HEK293 (cell line): ENCODE measurements at regions not wholly inside any gene's neighbourhood (a gene's known extent, or its start where the extent isn't known, plus 50 kb on each side); places are given as distances from the start of the nearest gene placed in this dataset.

Experiments
- SP2 ChIP-seq: fragments of 450-650 bp; formaldehyde crosslinking; IDR thresholded peaks from 2 replicates; pipeline ENCODE4 v1.5.1; 2016; ENCODE audit warnings: missing biosample characterization, missing genetic modification characterization
- YY1 ChIP-seq: fragments of 450-650 bp; formaldehyde crosslinking; IDR thresholded peaks from 2 replicates; pipeline ENCODE4 v1.5.1; 2018; ENCODE audit warnings: missing biosample characterization, missing genetic modification characterization
- ZNF174 ChIP-seq: fragments of 450-650 bp; formaldehyde crosslinking; IDR thresholded peaks from 2 replicates; pipeline ENCODE4 v1.5.0; 2017; ENCODE audit warnings: missing biosample characterization, mild to moderate bottlenecking, missing genetic modification characterization
- ZNF670 ChIP-seq: fragments of 450-650 bp; formaldehyde crosslinking; IDR thresholded peaks from 2 replicates; pipeline ENCODE4 v1.5.1; 2016; ENCODE audit warnings: missing biosample characterization, missing genetic modification characterization, low read depth
- ZNF76 ChIP-seq: fragments of 450-650 bp; formaldehyde crosslinking; IDR thresholded peaks from 2 replicates; pipeline ENCODE4; 2016; ENCODE audit warnings: low read depth, missing biosample characterization, missing genetic modification characterization, borderline replicate concordance
- TF ChIP-seq, protein P1 (sequence below): fragments of 450-650 bp; formaldehyde crosslinking; IDR thresholded peaks from 2 replicates; pipeline ENCODE4 v1.5.1; 2016; ENCODE audit warnings: missing biosample characterization, missing genetic modification characterization
- TF ChIP-seq, protein P2 (sequence below): fragments of 450-650 bp; formaldehyde crosslinking; IDR thresholded peaks from 2 replicates; pipeline ENCODE4 v1.5.1; 2016; ENCODE audit warnings: missing biosample characterization, missing genetic modification characterization
- TF ChIP-seq, protein P3 (sequence below): fragments of 450-650 bp; formaldehyde crosslinking; IDR thresholded peaks from 2 replicates; pipeline ENCODE4 v1.5.1; 2016; ENCODE audit warnings: missing biosample characterization, missing genetic modification characterization
- TF ChIP-seq, protein P4 (sequence below): sonication (generic); formaldehyde crosslinking; IDR thresholded peaks from 2 replicates; pipeline ENCODE4 v1.8.1; 2022; ENCODE audit warnings: mild to moderate bottlenecking, moderate library complexity, missing genetic modification reagents
- TF ChIP-seq, protein P5 (sequence below): fragments of 450-650 bp; formaldehyde crosslinking; IDR thresholded peaks from 2 replicates; pipeline ENCODE4 v1.5.1; 2016; ENCODE audit warnings: missing biosample characterization, missing genetic modification characterization

DNA sequence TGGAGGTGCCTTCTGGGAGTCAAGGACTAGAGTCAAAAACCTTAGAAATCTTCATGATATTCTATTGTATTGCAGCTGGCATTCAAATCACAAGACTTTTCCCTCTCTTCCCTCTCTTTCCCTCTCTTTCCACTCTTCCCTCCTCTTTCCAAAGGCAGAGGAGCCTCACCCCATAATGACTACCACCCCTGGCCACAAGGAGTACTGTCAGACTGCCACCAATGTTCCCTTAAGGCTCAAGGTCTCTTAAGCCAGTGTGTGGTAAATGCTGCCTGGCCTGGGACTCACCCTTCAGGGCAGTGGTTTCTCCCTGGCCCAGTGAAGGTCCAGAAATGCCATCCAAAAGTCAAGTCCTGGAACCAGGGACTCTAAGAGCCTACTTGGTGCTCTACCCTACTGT lies 605.9 kb upstream of the PKDCC start:
- TF ChIP-seq, protein P1, sequence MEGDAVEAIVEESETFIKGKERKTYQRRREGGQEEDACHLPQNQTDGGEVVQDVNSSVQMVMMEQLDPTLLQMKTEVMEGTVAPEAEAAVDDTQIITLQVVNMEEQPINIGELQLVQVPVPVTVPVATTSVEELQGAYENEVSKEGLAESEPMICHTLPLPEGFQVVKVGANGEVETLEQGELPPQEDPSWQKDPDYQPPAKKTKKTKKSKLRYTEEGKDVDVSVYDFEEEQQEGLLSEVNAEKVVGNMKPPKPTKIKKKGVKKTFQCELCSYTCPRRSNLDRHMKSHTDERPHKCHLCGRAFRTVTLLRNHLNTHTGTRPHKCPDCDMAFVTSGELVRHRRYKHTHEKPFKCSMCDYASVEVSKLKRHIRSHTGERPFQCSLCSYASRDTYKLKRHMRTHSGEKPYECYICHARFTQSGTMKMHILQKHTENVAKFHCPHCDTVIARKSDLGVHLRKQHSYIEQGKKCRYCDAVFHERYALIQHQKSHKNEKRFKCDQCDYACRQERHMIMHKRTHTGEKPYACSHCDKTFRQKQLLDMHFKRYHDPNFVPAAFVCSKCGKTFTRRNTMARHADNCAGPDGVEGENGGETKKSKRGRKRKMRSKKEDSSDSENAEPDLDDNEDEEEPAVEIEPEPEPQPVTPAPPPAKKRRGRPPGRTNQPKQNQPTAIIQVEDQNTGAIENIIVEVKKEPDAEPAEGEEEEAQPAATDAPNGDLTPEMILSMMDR (tag by site-specific recombination), result no peak
- TF ChIP-seq, protein P2, sequence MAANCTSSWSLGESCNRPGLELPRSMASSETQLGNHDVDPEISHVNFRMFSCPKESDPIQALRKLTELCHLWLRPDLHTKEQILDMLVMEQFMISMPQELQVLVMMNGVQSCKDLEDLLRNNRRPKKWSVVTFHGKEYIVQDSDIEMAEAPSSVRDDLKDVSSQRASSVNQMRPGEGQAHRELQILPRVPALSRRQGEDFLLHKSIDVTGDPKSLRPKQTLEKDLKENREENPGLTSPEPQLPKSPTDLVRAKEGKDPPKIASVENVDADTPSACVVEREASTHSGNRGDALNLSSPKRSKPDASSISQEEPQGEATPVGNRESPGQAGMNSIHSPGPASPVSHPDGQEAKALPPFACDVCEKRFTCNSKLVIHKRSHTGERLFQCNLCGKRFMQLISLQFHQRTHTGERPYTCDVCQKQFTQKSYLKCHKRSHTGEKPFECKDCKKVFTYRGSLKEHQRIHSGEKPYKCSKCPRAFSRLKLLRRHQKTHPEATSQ (tag by site-specific recombination), result no peak
- TF ChIP-seq, protein P3, sequence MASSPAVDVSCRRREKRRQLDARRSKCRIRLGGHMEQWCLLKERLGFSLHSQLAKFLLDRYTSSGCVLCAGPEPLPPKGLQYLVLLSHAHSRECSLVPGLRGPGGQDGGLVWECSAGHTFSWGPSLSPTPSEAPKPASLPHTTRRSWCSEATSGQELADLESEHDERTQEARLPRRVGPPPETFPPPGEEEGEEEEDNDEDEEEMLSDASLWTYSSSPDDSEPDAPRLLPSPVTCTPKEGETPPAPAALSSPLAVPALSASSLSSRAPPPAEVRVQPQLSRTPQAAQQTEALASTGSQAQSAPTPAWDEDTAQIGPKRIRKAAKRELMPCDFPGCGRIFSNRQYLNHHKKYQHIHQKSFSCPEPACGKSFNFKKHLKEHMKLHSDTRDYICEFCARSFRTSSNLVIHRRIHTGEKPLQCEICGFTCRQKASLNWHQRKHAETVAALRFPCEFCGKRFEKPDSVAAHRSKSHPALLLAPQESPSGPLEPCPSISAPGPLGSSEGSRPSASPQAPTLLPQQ, result no peak
- TF ChIP-seq, protein P4, sequence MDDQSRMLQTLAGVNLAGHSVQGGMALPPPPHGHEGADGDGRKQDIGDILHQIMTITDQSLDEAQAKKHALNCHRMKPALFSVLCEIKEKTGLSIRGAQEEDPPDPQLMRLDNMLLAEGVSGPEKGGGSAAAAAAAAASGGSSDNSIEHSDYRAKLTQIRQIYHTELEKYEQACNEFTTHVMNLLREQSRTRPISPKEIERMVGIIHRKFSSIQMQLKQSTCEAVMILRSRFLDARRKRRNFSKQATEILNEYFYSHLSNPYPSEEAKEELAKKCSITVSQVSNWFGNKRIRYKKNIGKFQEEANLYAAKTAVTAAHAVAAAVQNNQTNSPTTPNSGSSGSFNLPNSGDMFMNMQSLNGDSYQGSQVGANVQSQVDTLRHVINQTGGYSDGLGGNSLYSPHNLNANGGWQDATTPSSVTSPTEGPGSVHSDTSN (CRISPR knock-in tag), result no peak
- no peak for TF ChIP-seq ZNF76 (tag by site-specific recombination)
- no peak for TF ChIP-seq SP2 (tag by site-specific recombination)
- TF ChIP-seq YY1 (tag by site-specific recombination), result no peak
- TF ChIP-seq, protein P5, sequence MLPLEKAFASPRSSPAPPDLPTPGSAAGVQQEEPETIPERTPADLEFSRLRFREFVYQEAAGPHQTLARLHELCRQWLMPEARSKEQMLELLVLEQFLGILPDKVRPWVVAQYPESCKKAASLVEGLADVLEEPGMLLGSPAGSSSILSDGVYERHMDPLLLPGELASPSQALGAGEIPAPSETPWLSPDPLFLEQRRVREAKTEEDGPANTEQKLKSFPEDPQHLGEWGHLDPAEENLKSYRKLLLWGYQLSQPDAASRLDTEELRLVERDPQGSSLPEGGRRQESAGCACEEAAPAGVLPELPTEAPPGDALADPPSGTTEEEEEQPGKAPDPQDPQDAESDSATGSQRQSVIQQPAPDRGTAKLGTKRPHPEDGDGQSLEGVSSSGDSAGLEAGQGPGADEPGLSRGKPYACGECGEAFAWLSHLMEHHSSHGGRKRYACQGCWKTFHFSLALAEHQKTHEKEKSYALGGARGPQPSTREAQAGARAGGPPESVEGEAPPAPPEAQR (tag by site-specific recombination), result no peak
- TF ChIP-seq ZNF174 (tag by site-specific recombination), result no peak
- TF ChIP-seq ZNF670 (tag by site-specific recombination), result no peak
